ENCODE measurements at regions not wholly inside any gene's neighbourhood (a gene's known extent, or its start where the extent isn't known, plus 50 kb on each side); places are given as distances from the start of the nearest gene placed in this dataset.
"Not testable (repeated sequence)": the region's sequence is repeated elsewhere in the genome, so short reads cannot be mapped to it uniquely, and the experiment has no call there.

DNA sequence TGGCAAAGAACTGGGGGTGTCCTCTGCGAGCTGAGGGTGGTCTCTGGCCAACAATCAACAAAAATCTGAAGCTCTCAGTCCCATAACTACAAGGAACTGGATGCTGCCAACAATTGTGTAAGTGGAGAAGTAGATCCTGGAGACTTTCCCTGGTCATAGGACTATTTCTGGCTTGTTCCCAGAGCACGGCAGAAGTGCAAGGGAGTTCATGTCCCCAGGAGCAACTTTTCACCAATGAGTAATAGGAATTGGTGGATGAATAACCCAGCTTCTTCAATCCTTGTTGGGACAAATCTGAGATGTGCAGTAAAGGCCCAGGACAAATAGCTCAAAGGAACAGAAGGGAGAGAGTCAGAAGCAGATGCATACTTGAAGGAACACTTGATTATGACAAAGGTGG, 95.5 kb downstream of the QRSL1 start:
- DNase-seq (ENCODE audit: low spot score) = no peak
- no peaks in the 10 kb centered on the region for H3K9me3 Mint-ChIP-seq

DNA sequence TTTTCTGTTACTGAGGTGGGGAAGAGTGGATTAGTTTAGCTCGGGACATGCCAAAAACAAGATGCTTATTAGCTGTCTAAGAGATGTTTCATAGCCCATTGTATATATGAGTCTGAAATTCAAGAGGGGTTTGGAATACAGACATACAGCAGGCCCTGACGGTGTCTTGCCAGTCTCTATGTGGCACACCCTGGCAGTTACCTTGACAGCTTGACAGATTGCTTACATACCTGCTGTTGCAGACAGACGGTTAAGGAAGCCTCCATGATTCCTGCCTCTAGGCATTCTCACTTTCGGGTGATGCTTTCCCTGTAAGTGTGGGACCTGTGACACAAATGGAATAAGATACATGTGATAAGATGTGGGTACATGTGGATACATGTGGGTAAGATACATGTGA, 95.0 kb downstream of the QRSL1 start:
- Mint-ChIP-seq H3K9me3 (no peaks in the 10 kb centered on the region), H3K36me3 (ENCODE audit: low read depth) (no peaks in the 10 kb centered on the region), H3K27ac (no peak overlapping the region)

More for the DNA sequence above, 95.5 kb downstream of the QRSL1 start:
- H3K36me3 Mint-ChIP-seq (ENCODE audit: low read depth) = no peaks in the 10 kb centered on the region
- no peaks in the 10 kb centered on the region for H3K4me1 Mint-ChIP-seq (ENCODE audit: low read depth)
- peaks cover 13% of the 10 kb centered on the region for H3K27me3 Mint-ChIP-seq (ENCODE audit: low read depth)
- no peak overlapping the region for H3K27ac Mint-ChIP-seq
- H3K4me3 Mint-ChIP-seq = no peak overlapping the region

DNA sequence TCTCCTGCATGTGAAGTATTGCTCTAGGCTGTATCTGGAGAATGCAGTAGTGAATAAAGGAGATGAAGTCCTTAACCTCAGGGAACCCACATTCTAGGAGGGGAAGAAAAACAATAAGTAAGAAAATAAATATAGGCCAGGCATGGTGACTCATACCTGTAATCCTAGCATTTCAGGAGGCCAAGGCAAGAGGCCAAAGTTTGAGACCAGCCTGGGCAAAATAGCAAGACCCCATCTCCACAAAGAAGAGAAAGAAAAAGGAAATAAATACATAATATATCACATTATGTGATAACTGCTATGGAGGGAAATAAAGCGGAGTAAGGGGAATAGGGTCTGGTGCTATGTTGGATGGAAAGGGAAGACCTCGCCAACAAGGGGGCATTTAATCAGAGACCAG, 94.0 kb downstream of the QRSL1 start:
- H3K27me3 Mint-ChIP-seq (ENCODE audit: low read depth) = peaks cover 13% of the 10 kb centered on the region
- not testable (repeated sequence) for H3K4me3 Mint-ChIP-seq

More for the DNA sequence above, 95.0 kb downstream of the QRSL1 start:
- Mint-ChIP-seq H3K27me3 (ENCODE audit: low read depth) (peaks cover 13% of the 10 kb centered on the region), H3K4me1 (ENCODE audit: low read depth) (no peaks in the 10 kb centered on the region), H3K4me3 (no peak overlapping the region)
- no peak for DNase-seq (ENCODE audit: low spot score)

DNA sequence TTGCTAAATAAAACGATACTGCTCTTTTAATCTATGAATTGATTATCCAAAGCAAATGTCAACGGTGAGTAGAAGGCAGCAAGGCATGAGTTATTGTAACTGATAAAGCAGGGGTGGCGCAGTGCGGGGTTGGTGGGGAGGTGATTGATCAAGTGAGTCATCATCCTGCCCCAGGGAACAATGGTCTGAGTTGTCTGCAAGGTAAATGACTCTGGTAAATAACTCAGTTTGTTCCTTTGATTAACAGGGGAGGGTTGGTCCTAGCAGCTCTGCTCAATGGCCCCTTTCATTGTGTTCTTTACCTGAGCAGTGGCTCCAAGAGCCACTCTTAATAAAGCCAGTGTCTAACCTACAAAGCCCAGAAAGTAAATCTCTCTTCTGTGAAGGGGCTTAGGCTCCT, 91.8 kb downstream of the QRSL1 start:
- H3K27me3 Mint-ChIP-seq (ENCODE audit: low read depth) = peaks cover 20% of the 10 kb centered on the region
- not testable (repeated sequence) for H3K4me3 Mint-ChIP-seq; H3K9me3 Mint-ChIP-seq; H3K36me3 Mint-ChIP-seq (ENCODE audit: low read depth); DNase-seq (ENCODE audit: low spot score); H3K27ac Mint-ChIP-seq; H3K4me1 Mint-ChIP-seq (ENCODE audit: low read depth)

More for the DNA sequence above, 94.0 kb downstream of the QRSL1 start:
- not testable (repeated sequence) for H3K36me3 Mint-ChIP-seq (ENCODE audit: low read depth); DNase-seq (ENCODE audit: low spot score); H3K9me3 Mint-ChIP-seq; H3K4me1 Mint-ChIP-seq (ENCODE audit: low read depth); H3K27ac Mint-ChIP-seq
